ENCODE measurements at regions not wholly inside any gene's neighbourhood (a gene's known extent, or its start where the extent isn't known, plus 50 kb on each side); places are given as distances from the start of the nearest gene placed in this dataset.

DNA sequence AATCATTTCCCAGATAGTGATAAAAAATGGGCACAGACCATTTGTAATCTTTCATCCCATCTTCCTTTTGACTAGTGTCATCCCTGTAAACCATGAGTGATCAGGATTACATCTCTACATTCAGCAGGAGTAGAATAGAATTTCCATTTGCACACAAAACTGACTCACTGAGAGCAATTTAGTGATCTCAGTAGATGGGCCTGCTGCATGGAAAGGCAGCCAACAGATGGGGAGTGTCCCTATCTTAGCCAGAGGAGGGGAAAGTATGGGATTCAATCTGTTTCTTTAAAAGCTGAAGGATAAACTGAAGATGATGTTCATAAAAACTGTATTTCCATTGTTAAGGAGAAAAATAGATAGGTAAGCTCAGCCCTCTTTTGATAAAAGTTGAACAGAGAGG is 441.7 kb downstream of the ZNF521 start:
- Histone ChIP-seq H3K4me3 (no peak overlapping the region), H3K9me3 (replicated peaks) (peaks cover 8% of the 10 kb centered on the region), H3K27ac (replicated peaks) (peak overlapping the region; percentile 11), H3K36me3 (no peaks in the 10 kb centered on the region), H3K4me1 (peaks cover 20% of the 10 kb centered on the region), H3K27me3 (ENCODE audit: low read depth) (no peaks in the 10 kb centered on the region)
- no peak for DNase-seq
- intact Hi-C loops (cut with micrococcal nuclease), result no loop called here
- TF ChIP-seq, protein P1, sequence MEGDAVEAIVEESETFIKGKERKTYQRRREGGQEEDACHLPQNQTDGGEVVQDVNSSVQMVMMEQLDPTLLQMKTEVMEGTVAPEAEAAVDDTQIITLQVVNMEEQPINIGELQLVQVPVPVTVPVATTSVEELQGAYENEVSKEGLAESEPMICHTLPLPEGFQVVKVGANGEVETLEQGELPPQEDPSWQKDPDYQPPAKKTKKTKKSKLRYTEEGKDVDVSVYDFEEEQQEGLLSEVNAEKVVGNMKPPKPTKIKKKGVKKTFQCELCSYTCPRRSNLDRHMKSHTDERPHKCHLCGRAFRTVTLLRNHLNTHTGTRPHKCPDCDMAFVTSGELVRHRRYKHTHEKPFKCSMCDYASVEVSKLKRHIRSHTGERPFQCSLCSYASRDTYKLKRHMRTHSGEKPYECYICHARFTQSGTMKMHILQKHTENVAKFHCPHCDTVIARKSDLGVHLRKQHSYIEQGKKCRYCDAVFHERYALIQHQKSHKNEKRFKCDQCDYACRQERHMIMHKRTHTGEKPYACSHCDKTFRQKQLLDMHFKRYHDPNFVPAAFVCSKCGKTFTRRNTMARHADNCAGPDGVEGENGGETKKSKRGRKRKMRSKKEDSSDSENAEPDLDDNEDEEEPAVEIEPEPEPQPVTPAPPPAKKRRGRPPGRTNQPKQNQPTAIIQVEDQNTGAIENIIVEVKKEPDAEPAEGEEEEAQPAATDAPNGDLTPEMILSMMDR (IDR thresholded peaks at IDR 0.05; ENCODE audit: borderline replicate concordance), result no peak

DNA sequence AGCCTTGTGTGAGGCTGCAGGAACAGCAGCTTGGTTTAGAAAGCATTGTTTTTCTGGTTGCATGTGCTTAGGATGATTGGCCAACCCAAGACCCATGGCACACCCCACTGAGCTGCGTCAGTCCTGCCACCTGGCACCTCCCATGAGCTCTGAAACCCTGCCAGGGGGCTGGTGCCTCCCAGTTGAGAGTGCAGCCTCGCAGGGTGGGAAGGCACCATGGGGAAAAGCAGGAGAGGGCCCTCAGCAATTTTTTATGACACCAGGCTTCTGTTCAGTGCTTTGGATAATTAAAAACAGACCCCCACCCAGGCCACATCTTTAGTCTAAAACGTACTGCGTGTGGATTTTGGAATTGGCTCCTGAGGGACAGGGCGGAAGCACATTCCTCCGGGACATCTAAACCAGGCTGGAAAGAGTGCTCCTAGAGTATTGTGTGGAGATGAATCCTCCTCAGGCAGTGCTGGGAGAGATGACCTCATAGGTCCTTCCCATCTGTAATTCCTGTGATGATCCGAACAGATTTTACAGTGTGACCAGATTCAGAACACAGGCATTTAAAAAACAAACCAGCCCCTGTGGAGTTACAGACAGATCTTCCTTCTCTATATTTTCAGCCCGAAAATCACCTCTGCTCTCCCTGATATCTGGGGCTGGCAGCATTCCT is 438.3 kb downstream of the ZNF521 start:
- no peak for DNase-seq
- intact Hi-C loops (cut with micrococcal nuclease), result no loop called here
- no peak overlapping the region for H3K4me3 ChIP-seq
- TF ChIP-seq, protein P1 (IDR thresholded peaks at IDR 0.05; ENCODE audit: borderline replicate concordance), result no peak
- H3K27ac ChIP-seq (replicated peaks), result peak overlapping the region; percentile 78
- H3K4me1 ChIP-seq, result peaks cover 34% of the 10 kb centered on the region
- no peaks in the 10 kb centered on the region for H3K9me3 ChIP-seq (replicated peaks)
- H3K27me3 ChIP-seq (ENCODE audit: low read depth), result no peaks in the 10 kb centered on the region
- H3K36me3 ChIP-seq, result no peaks in the 10 kb centered on the region

- no peaks in the 10 kb centered on the region for H3K27me3 ChIP-seq (ENCODE audit: low read depth)
- TF ChIP-seq, protein P1 (IDR thresholded peaks at IDR 0.05; ENCODE audit: borderline replicate concordance), result no peak
- intact Hi-C loops (cut with micrococcal nuclease), result no loop called here
- H3K27ac ChIP-seq (replicated peaks), result peak overlapping the region; percentile 78
- H3K9me3 ChIP-seq (replicated peaks), result no peaks in the 10 kb centered on the region
- no peak overlapping the region for H3K4me3 ChIP-seq
- H3K36me3 ChIP-seq, result no peaks in the 10 kb centered on the region
- DNase-seq, result no peak
- H3K4me1 ChIP-seq, result peaks cover 34% of the 10 kb centered on the region
Observed at GRCh38 chr18:24914171-24914525, 437.8 kb downstream of the ZNF521 start.

GRCh38 chr18:24914685-24915084 is 437.3 kb downstream of the ZNF521 start:
- Histone ChIP-seq H3K9me3 (replicated peaks) (no peaks in the 10 kb centered on the region), H3K4me3 (no peak overlapping the region), H3K27me3 (ENCODE audit: low read depth) (no peaks in the 10 kb centered on the region), H3K4me1 (peaks cover 31% of the 10 kb centered on the region), H3K36me3 (no peaks in the 10 kb centered on the region), H3K27ac (replicated peaks) (peak overlapping the region; percentile 78)
- intact Hi-C loops (cut with micrococcal nuclease), result no loop called here
- no peak for DNase-seq
- TF ChIP-seq, protein P1 (IDR thresholded peaks at IDR 0.05; ENCODE audit: borderline replicate concordance), result no peak

DNA sequence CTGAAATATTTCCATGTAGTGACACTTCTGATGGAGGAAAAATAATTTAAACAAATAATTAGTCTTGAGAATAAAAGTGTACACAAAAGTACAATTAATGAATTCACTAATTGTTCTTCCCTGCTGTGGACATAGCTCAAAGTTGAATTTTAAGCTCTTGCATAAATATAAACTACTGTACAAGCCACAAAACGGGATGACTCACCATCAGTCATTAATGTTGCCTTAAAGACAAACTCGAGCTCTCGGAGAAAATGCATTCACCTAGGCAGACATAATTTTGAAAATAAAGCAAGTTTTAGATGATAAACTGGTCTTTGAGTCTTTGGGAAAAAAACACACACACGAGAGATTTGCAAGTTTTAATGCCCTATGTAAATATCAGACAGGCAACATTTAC is 436.4 kb downstream of the ZNF521 start:
- H3K36me3 ChIP-seq, result no peaks in the 10 kb centered on the region
- intact Hi-C loops (cut with micrococcal nuclease), result no loop called here
- no peak overlapping the region for H3K27ac ChIP-seq (replicated peaks)
- TF ChIP-seq, protein P1 (IDR thresholded peaks at IDR 0.05; ENCODE audit: borderline replicate concordance), result no peak
- DNase-seq, result no peak
- H3K9me3 ChIP-seq (replicated peaks), result no peaks in the 10 kb centered on the region
- H3K27me3 ChIP-seq (ENCODE audit: low read depth), result no peaks in the 10 kb centered on the region
- H3K4me3 ChIP-seq, result no peak overlapping the region
- H3K4me1 ChIP-seq, result peaks cover 31% of the 10 kb centered on the region

Data from left ventricle myocardium inferior (tissue), 1 donor.